OCI-LY3 (cell line): ENCODE measurements at regions not wholly inside any gene's neighbourhood (a gene's known extent, or its start where the extent isn't known, plus 50 kb on each side); places are given as distances from the start of the nearest gene placed in this dataset.
"Not testable (repeated sequence)": the region's sequence is repeated elsewhere in the genome, so short reads cannot be mapped to it uniquely, and the experiment has no call there.

ENCODE experiments used
- CTCF ChIP-seq: fragments of 200-600, 300-600 bp; sonication (generic); IDR thresholded peaks from 2 replicates; pipeline ENCODE4 v1.5.1; 2014; ENCODE audit warnings: antibody characterized with exemption, low read length, low read depth
- EZH2phosphoT487 ChIP-seq: fragments of 200-600 bp; shearing (Covaris generic); IDR thresholded peaks from 2 replicates; pipeline ENCODE4 v1.6.1; 2018; ENCODE audit warnings: antibody characterized with exemption, mixed run types, low read depth

GRCh38 chr11:129650044-129650443 lies 165.6 kb upstream of the TMEM45B start:
- TF ChIP-seq CTCF, EZH2phosphoT487: not testable (repeated sequence)
